ENCODE measurements at regions not wholly inside any gene's neighbourhood (a gene's known extent, or its start where the extent isn't known, plus 50 kb on each side); places are given as distances from the start of the nearest gene placed in this dataset.

GRCh38 chr1:198424441-198424840 lies 116.0 kb downstream of the ATP6V1G3 start:
- Histone ChIP-seq H3K36me3 (replicated peaks in 1 of 2; ENCODE audit: control extremely low read depth in 1 of 2, control insufficient read depth in 1 of 2, extremely low read depth in 1 of 2, insufficient read depth in 2 of 2, low read length in 1 of 2) (no peaks in the 10 kb centered on the region), H3K27me3 (replicated peaks in 1 of 4; ENCODE audit: control extremely low read depth in 1 of 4, control insufficient read depth in 3 of 4, insufficient read depth in 4 of 4, low read length in 3 of 4) (no peaks in the 10 kb centered on the region), H3K4me3 (ENCODE audit: control extremely low read depth in 1 of 5, extremely low read depth in 1 of 5, insufficient read depth in 1 of 5, low read depth in 2 of 5, low read length in 4 of 5) (no peak overlapping the region), H3K4me2 (replicated peaks; ENCODE audit: low read depth, low read length, poor library complexity, severe bottlenecking) (no peak overlapping the region), H2AFZ (ENCODE audit: insufficient read depth, low read depth, low read length, poor library complexity, severe bottlenecking) (no peak overlapping the region), H3K4me1 (ENCODE audit: control insufficient read depth in 2 of 2, insufficient read depth in 2 of 2, low read length in 2 of 2) (no peaks in the 10 kb centered on the region), H3K27ac (ENCODE audit: low read length in 2 of 2) (no peak overlapping the region), H4K20me1 (ENCODE audit: control insufficient read depth, insufficient read depth, low read length, poor library complexity, severe bottlenecking) (no peaks in the 10 kb centered on the region), H3K79me2 (ENCODE audit: control insufficient read depth, insufficient read depth, low read length) (no peaks in the 10 kb centered on the region), H3K9ac (ENCODE audit: low read length) (no peak overlapping the region), H3K9me3 (ENCODE audit: control extremely low read depth in 1 of 3, control insufficient read depth in 2 of 3, insufficient read depth in 1 of 3, low read length in 2 of 3) (no peaks in the 10 kb centered on the region)
- no CpG with 5 or more reads among the region's 2 CpGs for WGBS (ENCODE audit: insufficient coverage)
- Mint-ChIP-seq H3K4me1 (no peaks in the 10 kb centered on the region), H3K9me3 (ENCODE audit: insufficient read depth) (no peaks in the 10 kb centered on the region), H3K4me3 (no peak overlapping the region), H3K27me3 (peaks cover 16% of the 10 kb centered on the region), H3K27ac (no peak overlapping the region)
- no peak for TF ChIP-seq EZH2 (IDR thresholded peaks at IDR 0.05; ENCODE audit: borderline replicate concordance, insufficient read depth, low read depth, low read length, poor library complexity, severe bottlenecking)
- TF ChIP-seq, protein P1, sequence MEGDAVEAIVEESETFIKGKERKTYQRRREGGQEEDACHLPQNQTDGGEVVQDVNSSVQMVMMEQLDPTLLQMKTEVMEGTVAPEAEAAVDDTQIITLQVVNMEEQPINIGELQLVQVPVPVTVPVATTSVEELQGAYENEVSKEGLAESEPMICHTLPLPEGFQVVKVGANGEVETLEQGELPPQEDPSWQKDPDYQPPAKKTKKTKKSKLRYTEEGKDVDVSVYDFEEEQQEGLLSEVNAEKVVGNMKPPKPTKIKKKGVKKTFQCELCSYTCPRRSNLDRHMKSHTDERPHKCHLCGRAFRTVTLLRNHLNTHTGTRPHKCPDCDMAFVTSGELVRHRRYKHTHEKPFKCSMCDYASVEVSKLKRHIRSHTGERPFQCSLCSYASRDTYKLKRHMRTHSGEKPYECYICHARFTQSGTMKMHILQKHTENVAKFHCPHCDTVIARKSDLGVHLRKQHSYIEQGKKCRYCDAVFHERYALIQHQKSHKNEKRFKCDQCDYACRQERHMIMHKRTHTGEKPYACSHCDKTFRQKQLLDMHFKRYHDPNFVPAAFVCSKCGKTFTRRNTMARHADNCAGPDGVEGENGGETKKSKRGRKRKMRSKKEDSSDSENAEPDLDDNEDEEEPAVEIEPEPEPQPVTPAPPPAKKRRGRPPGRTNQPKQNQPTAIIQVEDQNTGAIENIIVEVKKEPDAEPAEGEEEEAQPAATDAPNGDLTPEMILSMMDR (IDR thresholded peaks at IDR 0.05), result no peak
- intact Hi-C loops (cut with micrococcal nuclease), result no loop called here
- no peak for ATAC-seq (ENCODE audit: low read depth)
- ChIA-PET POLR2A (no interaction called here), CTCF (no interaction called here)
- DNase-seq, result no peak

GRCh38 chr1:198423673-198424072 lies 116.8 kb downstream of the ATP6V1G3 start:
- Histone ChIP-seq H3K27me3 (replicated peaks in 1 of 4; ENCODE audit: control extremely low read depth in 1 of 4, control insufficient read depth in 3 of 4, insufficient read depth in 4 of 4, low read length in 3 of 4) (no peaks in the 10 kb centered on the region), H2AFZ (ENCODE audit: insufficient read depth, low read depth, low read length, poor library complexity, severe bottlenecking) (no peak overlapping the region), H3K27ac (ENCODE audit: low read length in 2 of 2) (no peak overlapping the region), H3K9ac (ENCODE audit: low read length) (no peak overlapping the region), H3K4me2 (replicated peaks; ENCODE audit: low read depth, low read length, poor library complexity, severe bottlenecking) (no peak overlapping the region), H3K36me3 (replicated peaks in 1 of 2; ENCODE audit: control extremely low read depth in 1 of 2, control insufficient read depth in 1 of 2, extremely low read depth in 1 of 2, insufficient read depth in 2 of 2, low read length in 1 of 2) (no peaks in the 10 kb centered on the region), H4K20me1 (ENCODE audit: control insufficient read depth, insufficient read depth, low read length, poor library complexity, severe bottlenecking) (no peaks in the 10 kb centered on the region), H3K79me2 (ENCODE audit: control insufficient read depth, insufficient read depth, low read length) (no peaks in the 10 kb centered on the region), H3K4me3 (ENCODE audit: control extremely low read depth in 1 of 5, extremely low read depth in 1 of 5, insufficient read depth in 1 of 5, low read depth in 2 of 5, low read length in 4 of 5) (no peak overlapping the region), H3K9me3 (ENCODE audit: control extremely low read depth in 1 of 3, control insufficient read depth in 2 of 3, insufficient read depth in 1 of 3, low read length in 2 of 3) (peaks cover 0 to 3% (median 0%) of the 10 kb centered on the region in 3 donors), H3K4me1 (ENCODE audit: control insufficient read depth in 2 of 2, insufficient read depth in 2 of 2, low read length in 2 of 2) (no peaks in the 10 kb centered on the region)
- intact Hi-C loops (cut with micrococcal nuclease), result no loop called here
- ChIA-PET POLR2A (no interaction called here), CTCF (no interaction called here)
- Mint-ChIP-seq H3K27ac (no peak overlapping the region), H3K4me1 (no peaks in the 10 kb centered on the region), H3K27me3 (peaks cover 16% of the 10 kb centered on the region), H3K9me3 (ENCODE audit: insufficient read depth) (peaks cover 2% of the 10 kb centered on the region), H3K4me3 (no peak overlapping the region)
- whole genome bisulfite sequencing (ENCODE audit: insufficient coverage), result 71% methylated on average over 1 of the region's 1 CpG
- DNase-seq, result no peak
- ATAC-seq (ENCODE audit: low read depth), result no peak
- TF ChIP-seq EZH2 (IDR thresholded peaks at IDR 0.05; ENCODE audit: borderline replicate concordance, insufficient read depth, low read depth, low read length, poor library complexity, severe bottlenecking), result no peak
- TF ChIP-seq, protein P1 (IDR thresholded peaks at IDR 0.05), result no peak
